GM19372 (cell line): ENCODE measurements at regions not wholly inside any gene's neighbourhood (a gene's known extent, or its start where the extent isn't known, plus 50 kb on each side); places are given as distances from the start of the nearest gene placed in this dataset.

ENCODE experiments used
- ATAC-seq: cut with Tn5 transposase; IDR thresholded peaks from one replicate; pipeline ENCODE4 v1.9.1; 2021; ENCODE audit warnings: mild to moderate bottlenecking, low read depth, moderate library complexity; ENCODE audit not compliant: unreplicated experiment

DNA sequence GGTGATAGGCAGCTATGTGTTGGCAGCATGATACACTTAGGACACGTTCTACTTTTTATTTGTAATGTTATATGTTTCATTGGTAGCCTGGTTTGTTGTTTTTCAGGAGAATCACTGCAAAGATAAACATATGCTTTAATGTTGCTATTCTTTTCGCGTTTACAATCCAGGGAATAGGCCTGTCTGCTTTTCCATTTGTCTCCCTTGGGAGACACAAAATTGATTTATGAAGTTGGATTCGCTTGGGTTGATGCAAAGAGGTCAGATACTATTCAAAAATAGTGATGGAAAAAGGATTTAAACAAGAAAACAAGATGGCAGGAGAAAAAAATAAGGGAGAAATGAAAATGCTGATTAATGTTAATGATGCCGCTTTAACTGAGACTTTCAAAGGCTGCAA lies 179.5 kb upstream of the SOX4 start:
- ATAC-seq, result no peak

DNA sequence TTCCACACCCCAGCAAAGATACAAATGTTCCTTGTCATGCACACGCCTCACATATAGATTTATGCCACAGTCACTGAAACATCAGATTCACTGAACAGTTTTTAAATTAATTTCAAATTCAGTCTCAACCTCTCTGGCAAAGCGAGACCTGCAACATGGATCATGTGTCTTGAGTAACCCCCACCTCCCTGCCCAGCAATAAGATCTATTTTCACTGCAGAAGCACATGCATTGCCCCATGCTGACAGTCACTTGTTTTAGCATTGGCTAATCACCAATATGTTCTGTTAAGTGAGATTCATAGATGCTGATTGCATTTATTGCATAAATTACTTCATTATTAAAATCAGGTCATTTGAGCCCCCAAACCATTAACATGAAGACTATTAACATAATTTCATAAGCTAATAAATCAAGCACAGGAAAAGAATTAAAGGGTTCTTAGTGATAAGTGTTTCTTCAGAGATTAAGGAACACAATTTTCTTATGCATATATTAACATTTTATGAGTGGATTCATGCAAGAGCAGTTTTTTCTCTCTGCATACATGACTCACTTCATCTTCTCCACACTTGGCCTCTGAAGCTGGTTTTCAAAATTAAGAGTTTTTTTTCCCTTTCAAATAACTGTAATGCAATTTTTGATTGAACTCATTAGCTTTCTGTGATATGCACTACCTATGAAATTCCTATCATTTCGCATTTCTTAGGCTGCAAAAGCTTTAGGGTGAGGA lies 173.2 kb upstream of the SOX4 start:
- ATAC-seq, result no peak

- ATAC-seq, result no peak
Observed at GRCh38 chr6:21420926-21421325, 172.6 kb upstream of the SOX4 start.

DNA sequence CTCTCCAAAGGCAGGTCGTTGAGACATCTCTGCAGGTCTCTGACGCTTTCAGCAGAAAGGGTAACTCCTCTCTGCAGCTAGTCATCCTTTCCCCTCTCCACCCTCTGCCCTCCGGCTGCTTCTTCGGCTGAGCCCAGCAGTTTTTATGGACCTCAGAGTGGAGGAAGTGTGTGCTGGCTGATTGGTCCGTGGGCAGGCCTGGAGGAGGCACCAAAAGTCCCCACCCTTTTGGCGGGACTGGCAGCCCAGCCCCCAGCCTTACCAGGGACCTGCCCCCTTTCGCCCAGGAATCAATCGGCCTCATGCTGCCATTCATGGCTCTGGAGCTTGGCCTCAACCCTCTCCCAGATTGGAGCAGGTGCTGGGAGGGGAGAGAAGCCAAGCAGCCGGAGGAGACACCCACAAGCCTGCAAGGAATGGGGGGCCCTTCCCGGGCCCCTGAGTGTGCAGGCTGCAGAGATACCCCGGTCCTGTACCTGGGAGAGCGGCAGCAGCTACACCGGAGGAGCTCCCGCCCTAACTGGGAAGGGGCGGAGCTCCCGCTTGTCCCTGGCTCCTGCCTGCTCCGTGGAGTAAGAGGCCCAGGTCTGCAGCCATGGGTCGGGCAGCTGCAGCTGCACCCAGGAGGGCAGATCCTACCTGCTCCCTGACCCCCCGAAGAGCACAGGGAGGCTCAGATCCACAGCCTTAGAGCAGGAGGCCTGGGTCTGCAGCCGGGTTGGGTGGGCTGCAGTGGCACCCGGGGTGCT lies 170.3 kb upstream of the SOX4 start:
- ATAC-seq, result no peak

DNA sequence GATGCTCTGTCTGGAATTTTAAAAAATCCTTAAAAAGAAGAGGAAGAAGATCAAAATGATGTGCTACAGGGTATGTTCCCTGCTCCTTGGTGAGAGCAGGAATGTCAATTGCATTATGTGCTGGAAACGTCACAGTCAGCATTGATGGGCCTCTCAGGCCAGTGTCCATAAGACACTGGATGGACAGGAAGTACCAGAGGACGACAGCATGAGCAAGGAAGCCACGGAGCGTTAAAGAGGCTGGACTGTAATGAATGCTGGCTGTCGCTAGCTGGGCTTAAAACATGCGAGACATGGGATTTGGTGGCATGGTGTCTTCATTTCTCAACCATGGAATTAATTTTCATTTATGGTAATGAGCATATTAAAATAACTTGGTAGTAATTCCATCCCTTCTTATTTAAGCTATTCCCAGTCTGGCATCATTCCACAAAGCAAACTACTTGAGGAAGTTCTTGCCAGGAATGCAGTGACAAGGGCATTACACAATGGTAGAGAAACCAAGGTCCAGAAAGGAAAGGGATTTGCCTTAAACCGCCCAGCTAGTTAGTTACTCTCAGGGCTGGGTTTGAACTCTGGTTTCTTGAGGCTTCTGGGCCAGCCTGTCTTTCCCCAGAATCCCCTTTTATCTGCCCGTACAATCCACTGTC lies 166.6 kb upstream of the SOX4 start:
- no peak for ATAC-seq

DNA sequence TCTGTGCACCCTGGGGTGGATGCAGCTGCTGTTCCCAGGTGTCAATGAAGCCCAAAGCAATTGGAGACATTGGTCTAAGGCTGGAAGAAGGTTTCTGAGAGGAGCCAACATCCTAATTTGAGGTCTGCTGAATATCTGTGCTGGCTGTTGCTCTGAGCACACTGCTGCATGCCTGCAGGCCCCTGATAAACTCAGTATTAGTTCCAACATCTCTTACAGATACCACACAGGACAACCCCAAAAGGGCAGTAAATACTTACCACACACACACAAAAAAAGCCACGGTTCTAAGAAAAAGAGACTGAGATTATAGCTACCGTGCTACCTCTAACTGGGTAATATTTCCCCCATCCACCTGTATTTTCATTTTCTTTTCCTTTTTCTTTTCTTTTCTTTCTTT lies 164.3 kb upstream of the SOX4 start:
- ATAC-seq, result no peak

DNA sequence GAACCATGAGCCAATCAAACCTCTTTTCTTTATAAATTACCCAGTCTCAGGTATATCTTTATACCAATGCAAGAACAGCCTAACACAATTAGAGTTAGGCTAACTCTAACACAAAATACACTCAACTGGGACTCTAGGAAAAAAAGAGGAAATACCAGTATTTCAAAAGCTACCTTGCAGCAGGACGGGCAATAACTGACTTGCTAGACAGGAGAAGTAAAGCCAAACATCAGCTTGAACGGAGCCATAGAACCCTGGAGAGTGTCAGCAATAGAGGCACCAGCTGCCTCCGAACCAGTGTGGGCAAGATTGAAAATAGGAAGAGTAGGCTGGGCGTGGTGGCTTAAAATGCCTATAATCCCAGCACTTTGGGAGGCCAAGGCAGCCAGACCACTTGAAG lies 162.0 kb upstream of the SOX4 start:
- ATAC-seq, result no peak

- ATAC-seq, result no peak
Observed at GRCh38 chr6:21436625-21437024, 156.9 kb upstream of the SOX4 start.

DNA sequence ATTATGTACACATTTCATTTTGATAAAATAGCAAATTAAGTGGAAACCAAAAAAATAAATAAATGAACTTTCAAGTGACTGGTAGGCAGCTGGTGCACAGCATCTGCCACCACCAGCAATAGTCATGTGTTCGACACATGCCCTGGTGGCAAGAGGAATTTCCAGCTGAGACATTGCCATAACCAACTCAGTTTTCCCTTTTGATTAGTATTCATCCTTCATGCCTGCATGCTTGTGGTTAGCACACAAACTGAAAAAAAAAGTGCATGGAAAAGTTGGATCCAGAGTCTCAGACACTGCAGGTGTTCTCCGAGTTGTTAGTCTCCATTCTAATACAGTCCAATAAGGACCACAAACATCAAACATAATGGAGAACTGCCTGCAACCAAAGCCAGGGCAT lies 156.0 kb upstream of the SOX4 start:
- ATAC-seq, result no peak

GRCh38 chr6:21438237-21438985 lies 155.1 kb upstream of the SOX4 start:
- peak; percentile 95 for ATAC-seq

GRCh38 chr6:21438986-21439352 lies 154.6 kb upstream of the SOX4 start:
- ATAC-seq, result peak; percentile 41

GRCh38 chr6:21441386-21441785 lies 152.2 kb upstream of the SOX4 start:
- ATAC-seq, result no peak

- ATAC-seq, result no peak
Observed at GRCh38 chr6:21442874-21443273, 150.7 kb upstream of the SOX4 start.

GRCh38 chr6:21444711-21445260 lies 148.8 kb upstream of the SOX4 start:
- no peak for ATAC-seq

- no peak for ATAC-seq
Observed at GRCh38 chr6:21447987-21448386, 145.6 kb upstream of the SOX4 start.

- no peak for ATAC-seq
Observed at GRCh38 chr6:21448485-21449109, 145.0 kb upstream of the SOX4 start.

DNA sequence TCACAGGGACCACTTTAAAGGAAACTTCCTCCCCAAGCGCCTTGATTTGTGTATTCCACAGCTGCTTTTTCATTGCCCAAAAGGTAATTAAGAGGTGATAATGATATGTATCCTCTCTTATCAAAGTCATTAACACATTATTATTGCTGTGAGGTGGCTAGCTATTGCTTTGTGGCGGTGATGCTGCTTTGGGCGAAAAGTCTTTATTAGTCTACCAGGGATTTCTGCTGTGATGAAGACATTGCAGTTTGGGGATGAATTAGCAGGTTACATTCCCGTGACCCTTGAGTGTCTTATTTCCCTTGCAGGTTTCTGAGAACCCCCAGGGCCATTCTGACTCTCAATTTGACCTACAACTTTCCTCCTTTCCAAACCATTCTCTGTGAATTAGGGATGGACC lies 143.4 kb upstream of the SOX4 start:
- no peak for ATAC-seq

- no peak for ATAC-seq
Observed at GRCh38 chr6:21450628-21451027, 142.9 kb upstream of the SOX4 start.

- no peak for ATAC-seq
Observed at GRCh38 chr6:21451546-21452013, 142.0 kb upstream of the SOX4 start.

- no peak for ATAC-seq
Observed at GRCh38 chr6:21454262-21454661, 139.3 kb upstream of the SOX4 start.
